GM19463 (cell line): ENCODE measurements at regions not wholly inside any gene's neighbourhood (a gene's known extent, or its start where the extent isn't known, plus 50 kb on each side); places are given as distances from the start of the nearest gene placed in this dataset.
A peak's percentile ranks its signal among the peaks of the same experiment; 100 is the strongest.

ENCODE experiments used
- ATAC-seq: cut with Tn5 transposase; IDR thresholded peaks from one replicate; pipeline ENCODE4 v1.9.1; 2021; ENCODE audit warnings: mild to moderate bottlenecking, moderate library complexity; ENCODE audit not compliant: unreplicated experiment

DNA sequence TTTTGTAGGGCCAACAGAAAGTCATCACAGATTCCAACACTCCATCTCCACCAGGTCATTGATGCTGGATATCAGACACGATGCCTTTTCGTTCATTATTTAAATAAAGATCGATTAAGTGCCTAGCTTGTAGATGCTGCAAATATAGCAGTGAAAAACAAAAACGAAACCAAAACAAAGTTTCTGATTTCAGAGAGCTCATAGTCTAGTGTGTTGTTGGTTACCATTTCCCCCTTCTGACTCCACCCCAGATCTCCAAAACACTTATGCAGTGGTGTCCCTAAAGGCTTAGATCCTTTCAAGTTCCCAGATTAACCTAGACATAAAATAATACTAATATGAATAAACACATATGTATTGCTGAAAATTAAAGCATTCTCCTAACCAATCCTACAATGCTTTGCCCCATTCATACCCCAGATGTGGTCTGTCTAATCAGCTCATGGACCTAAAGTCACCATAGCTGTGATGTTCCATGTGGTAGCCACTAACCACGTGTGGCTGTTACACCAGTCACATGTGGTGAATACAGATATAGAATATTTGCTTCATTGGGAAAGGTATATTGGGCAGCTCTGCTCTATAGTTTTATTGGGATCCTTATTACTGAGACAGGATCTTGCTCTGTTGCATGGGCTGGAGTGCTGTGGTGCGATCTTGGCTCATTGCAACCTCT lies 787.2 kb downstream of the TDRD15 start:
- no peak for ATAC-seq

DNA sequence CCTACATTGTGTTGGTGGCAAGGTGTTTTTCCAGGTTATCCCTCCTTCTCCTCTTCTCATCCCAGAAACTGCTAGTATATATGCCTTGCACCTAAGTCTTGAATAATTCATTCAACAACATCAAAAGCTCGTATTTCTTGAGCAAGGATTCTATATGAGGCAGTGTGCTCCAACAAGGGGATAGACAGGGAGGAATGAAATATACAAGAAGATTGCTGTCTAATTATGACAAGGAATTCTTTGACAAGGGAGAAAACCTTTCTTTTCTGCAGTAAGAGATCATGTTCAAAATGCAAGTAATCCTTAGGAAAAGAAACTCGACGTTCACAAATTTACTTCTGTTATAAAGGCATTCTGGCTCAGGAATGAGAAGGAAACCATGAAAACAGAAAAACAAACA lies 788.6 kb downstream of the TDRD15 start:
- ATAC-seq: no peak

DNA sequence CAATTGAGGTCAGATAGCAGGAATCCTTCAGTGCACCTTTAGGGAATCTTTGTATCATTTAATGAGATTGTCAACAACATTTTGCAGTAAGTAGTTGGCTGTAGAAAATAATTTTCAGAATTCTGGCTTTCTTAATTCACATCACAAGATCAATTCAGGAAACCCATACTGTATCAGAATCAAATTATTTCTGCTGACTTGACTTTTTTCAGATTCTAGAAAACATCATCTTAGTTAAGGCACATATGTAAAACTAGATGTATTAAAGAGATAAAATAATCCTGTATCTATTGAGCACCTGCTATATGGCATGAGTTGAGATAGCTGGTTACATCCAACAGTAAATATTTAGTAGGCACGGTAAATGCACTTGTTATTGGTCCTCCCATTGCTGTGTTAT lies 791.4 kb downstream of the TDRD15 start:
- ATAC-seq: no peak

DNA sequence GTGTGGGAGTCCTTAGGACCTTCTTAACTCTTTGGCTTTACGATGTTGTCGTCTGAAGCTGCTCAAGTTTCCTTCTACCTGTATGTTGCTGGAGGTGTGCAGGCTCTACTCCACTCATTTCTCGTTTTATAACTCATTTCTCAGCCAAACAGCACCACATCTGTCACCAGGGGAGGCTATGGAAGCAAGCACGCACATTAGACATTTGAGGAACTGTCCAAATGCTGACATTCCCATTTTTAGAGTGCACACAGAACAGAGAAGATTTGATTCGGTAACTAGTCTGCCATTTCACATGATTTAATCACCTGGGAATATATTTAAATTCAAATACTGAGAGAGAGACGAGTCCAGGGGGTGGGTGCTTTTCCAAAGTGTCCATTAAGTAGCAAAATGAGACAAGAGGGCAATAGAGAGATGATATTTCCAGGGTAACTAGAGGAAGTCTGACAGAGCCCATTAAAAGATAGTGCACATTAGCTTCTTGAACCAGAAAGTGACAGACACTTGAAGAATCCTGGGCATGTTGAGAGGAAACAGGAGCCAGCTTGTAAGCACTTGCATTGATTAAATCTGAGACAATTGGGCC lies 793.3 kb downstream of the TDRD15 start:
- ATAC-seq: no peak

DNA sequence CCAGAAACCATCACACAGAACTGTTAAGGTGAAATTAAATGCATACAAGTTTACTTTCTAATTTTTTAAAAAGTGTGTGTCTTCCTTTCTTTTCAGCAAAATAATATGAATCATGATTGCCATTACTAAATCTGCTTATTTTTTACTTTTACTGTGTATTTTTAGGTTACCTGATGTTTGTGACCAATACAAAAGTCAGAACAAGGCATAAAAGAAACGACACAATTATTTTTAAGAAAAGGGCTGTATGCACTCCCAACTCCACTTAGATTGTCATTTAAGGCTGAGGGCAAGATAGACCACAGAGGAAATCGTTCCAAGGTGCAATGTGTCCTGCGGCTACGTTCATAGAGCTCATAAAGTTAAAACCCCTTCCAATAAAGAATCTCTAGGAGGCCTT lies 797.0 kb downstream of the TDRD15 start:
- no peak for ATAC-seq

DNA sequence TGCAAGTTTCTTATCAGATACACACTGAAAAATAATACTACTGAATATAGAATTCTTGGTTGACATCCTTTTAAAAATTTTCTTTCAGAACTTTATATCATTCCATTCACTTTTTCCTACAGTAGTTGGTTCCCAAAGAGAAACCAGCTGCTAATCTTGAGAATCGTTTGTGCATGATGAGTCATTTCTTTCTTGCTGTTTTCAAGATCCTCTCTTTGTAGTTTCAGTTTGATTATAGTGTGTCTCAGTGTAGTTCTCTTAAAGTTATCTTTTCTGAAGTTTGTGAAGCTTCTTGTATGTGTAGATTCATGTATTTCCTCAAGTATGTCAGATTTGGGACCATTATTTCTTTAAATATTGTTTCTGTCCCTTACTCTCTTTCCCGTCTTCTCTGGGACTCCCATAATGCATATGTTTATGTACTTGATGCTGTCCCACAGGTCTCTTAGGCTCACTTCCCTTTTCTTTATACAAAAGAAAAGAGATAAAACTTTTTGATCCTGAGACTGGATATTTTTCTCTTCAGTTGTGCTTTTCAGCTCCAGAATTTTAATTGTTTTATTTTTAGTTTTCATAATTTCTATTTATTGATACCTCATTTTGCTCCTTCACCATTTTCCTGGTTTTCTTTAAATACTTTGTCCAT lies 801.0 kb downstream of the TDRD15 start:
- ATAC-seq: peak; percentile 71

DNA sequence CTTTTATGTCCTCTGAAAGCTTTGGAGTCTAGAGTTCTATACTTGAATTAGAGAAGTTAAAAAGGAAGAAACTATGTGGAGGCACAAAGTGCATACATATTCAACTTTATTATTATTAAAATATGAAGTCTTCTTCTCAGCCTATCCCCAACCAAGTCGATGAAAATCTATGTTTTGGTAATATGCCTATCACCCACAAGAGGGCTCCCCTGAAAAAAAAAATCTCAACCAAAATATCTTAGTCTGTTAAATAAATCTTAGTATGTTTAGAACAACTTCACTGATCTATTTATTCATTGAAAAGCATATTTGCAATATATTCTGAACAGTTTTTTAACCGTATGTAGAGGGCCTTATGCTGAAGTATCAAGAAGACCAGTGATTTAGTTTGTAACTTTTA lies 804.5 kb downstream of the TDRD15 start:
- ATAC-seq: no peak

DNA sequence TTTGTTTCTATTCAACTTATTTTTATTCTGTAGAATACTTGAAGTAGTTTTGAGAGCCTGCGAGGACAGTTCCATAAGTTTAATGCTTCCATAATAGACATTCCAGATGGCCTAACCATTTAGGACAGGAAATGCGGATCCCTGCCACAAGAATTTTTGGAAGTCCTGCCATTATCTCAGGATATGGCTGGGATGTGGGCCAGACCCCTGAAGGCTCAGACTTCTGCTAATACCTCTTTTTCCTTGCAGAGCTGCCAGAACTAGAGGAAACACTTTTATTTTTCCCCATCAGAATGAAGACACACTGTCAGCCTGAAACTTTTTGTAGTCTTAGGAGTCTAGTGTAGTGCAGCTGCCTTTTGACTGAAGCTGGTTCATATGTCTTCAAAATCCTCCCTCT lies 806.5 kb downstream of the TDRD15 start:
- ATAC-seq: no peak

DNA sequence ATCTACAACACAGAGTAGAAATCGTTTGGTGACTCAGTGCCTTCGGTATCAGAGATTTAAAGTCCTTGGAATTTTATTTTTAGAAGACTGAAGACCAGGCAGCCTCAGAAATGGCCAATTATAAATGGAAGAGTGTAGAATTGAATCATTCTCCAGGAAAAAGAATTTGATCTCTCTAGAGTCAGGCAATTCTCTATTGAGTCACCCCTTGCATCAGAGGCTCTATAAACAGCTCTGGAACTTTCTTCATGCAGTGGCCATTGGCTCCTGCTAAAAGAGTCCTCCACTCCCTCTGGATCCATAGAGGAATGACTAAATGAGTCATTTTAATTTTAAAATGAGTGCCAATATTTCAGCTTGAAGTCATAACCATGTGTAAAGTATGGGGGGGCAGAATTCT lies 816.2 kb downstream of the TDRD15 start:
- ATAC-seq: no peak

DNA sequence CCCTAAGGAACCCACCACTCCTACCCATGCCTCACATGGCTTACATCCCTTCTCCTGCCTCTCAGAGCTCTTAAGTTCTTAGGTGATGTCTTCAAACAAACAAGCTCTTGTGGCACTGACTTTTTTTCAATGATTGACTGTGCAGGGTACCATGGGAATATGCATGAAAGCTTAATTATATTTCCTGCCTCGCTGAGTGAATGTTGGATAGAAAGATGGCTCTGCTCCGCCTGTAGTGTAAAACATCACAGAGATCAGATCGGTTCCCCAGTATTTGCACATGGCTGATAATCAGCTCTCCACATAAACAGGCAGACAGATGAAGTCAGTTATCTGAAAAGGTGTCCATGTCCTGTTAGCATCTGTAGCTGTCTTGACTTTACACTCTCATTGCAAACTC lies 820.8 kb downstream of the TDRD15 start:
- ATAC-seq: no peak

DNA sequence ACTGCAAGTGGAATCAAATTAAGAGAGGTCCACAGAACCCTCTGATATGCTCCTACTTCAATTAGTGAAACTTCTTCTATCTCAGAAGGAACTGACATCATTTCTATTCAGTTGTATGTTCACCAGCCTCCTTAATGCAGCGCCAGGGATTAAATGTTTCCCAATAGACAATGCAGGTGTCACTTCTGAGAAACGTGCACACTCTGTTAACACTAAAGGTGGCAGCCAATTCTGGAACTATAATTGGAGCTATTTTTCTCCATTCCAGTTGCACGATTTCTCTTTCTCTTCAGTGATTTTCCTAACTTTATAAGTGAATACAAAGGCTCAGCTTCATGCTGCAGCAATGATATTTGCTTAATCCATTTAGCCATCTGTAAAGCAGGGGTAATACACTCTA lies 821.9 kb downstream of the TDRD15 start:
- no peak for ATAC-seq

DNA sequence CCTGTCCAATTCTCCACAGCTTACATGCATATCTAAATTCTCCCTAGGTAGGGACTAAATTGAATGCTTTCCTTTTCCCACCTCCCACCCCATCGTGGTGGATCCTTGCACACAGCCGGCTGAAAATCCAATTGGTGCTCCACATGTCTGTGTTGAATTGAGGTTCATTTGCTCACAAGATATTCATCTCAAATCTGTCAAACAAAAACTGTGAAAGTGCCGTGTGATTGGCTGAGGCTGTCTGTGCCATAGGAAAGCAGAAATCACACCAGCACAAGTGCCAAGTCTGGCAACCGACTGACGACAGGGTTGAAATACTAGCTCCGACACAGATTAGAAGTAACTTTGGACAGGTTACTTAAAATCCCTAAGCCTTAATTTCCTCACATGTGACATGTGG lies 823.3 kb downstream of the TDRD15 start:
- ATAC-seq: no peak

DNA sequence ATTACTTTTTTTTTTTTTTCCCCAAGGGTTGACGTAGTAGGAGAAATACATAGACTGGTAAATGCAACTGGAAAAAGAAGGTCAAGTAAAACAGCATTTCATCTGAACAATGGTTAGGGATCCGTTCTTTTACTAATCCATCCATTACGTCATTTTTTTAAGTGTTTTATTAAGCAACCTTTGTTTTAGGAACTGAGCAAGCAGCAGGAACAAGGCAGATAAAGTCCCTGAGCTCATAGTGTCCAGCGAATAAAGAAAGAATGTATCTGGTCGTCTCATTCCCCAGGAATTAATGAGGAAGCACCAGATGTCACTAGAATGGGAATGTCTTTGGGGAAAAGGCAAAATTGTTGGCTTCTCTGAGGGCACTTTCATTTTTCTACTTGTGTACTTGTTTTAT lies 842.4 kb downstream of the TDRD15 start:
- no peak for ATAC-seq

DNA sequence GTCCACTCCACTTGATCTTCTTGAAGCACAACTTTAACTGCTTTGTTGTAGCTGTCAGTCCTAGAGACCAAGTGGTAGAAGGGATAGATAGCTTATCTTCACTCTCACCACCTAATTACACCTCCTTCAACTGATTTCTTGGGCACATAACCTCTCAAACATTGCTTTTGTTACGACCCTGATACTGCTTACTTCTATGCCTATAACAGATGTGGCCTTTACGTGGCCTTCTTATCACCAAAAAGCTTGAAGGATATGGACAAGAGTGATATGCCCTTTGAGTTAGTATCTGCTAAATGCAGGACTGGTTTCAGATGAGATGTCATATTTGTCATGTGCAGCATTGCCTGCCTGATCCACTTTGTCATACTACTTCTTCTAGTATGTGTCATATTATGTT lies 847.2 kb downstream of the TDRD15 start:
- ATAC-seq: no peak

DNA sequence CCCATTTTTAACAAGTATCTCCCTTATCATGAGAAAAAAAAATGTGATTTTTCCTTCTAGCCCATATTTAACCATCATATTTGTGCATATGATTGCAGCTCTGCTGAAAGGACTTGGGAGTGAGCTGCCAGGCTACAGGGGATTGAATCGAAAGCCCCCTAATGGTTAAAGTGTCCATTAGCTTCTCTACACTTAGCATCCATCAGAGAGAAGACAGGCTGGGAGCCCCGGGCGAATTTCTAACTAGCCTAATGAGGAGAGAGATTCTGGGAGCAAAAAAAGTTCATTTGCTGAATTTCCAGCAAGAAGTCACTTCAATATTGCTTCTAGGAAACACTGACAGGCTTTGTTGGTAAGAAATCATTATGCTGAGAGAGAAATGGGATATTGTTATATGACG lies 848.8 kb downstream of the TDRD15 start:
- ATAC-seq: no peak

DNA sequence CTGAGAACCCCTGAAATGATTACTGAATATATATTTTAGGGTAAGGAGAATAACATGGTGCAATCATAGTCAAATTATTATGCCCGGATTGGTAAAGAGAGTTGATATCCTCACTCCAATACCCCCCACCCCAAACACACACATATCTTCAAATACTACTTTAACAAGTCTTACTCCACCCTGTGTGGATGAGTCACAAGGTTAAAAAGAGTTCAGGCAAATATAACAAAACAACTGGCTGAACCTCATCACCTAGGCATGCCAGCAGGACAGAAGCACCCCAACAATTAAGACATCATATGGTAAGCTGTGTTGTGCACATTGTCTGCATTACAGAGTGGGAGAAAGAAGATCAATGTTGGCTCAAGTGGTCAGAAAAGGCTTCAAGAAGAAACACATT lies 857.4 kb downstream of the TDRD15 start:
- no peak for ATAC-seq

DNA sequence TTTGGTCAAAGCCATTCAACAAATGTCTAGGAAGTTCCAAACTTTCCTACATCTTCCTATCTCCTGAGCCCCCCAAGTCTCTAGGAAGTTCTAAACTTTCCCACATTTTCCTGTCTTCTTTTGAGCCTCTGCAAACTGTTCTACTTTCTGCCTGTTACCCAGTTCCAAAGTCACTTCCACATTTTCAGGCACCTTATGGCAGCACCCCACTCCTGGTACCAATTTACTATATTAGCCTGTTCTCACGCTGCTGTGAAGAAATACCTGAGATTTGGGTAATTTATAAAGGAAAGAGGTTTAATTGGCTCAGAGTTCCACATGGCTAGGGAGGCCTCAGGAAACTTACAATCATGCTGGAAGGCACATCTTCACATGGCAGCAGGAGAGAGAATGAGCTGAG lies 869.2 kb downstream of the TDRD15 start:
- ATAC-seq: no peak

DNA sequence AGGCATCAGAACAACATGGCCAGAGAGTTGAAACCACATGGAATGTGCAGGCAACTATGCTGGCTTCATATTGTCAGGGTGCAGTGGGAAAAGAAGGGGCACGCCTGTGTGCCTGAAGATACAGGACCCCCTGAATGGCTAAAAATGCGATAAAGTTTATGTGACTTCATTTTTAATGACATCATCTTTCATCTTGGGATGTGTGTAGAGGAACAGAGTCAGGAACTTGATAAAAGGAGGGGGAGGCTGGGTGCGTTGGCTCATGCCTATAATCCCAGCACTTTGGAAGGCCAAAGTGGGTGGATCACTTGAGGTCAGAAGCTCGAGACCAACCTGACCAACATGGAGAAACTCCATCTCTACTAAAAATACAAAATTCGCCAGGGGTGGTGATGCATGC lies 872.6 kb downstream of the TDRD15 start:
- no peak for ATAC-seq

DNA sequence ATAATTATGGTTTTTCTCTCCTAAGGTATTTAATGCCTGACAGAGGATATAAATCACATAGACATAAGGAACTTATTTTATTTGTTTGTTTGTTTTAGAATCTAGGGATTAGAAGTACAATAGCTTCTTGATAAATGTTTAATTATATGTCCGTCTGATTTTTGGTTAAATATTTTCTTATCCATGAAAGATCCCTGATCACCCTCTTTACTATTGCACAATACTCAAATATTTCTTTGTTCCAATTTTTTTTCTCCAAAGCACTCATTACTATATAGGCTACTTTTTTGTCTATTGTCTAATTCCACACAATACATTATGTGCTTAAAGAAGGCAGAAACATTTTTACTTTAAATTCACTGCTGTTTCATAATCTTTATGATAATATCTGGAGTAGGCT lies 875.8 kb downstream of the TDRD15 start:
- no peak for ATAC-seq

DNA sequence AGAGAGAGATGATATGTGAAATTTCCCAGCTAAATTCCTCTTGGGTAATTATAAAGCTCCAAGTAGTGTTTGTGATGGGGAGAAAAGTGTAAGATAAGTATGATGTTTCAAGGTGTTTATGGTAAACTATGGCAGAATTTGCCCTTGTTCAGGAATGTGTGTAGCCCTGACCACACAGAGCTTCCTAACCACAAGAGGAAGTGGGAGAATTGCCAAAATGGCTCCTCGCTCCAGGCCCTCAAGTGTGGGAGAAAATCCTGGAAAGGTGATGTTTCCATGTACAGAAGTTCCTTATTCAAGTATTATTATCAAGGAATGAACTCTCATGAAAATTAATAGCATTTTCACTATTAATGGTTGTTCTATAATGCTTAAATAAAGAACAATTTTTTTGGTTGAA lies 878.3 kb downstream of the TDRD15 start:
- no peak for ATAC-seq

DNA sequence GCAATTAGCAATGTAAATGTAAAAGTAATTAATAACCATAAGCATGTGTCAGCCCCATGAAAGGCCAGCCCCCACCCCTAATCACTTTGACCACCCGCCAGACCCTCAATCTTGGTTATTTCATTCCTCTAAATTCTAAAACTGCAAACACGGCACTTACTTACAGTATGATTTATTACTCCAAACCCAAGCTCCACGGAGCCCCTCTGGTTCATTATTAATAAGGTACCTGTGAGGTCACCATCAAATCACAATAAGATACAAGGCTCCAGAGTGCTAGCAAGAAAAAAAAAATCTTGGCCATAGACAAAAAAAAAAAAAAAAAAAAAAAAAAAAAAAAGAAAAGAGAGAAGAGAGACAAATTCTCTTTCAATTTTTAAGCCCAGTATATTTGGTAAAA lies 879.5 kb downstream of the TDRD15 start:
- no peak for ATAC-seq

DNA sequence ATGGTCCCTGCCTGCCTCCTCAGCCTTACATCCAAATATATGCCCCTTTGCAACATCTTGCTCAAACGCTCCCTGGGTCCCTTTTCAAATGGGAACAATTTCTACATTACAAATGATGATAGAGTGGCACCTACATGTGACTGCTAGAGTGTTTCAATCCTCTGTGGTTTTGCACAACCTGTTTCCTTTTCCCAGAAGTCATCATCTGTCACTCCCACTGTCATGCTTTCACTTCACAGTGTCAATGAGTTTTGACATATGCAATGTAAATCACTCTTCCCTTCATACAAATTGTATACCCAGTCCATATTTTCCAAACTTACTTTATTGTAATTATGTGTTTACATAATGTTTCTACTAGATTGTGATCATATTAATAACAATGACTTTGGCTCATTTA lies 887.3 kb downstream of the TDRD15 start:
- no peak for ATAC-seq
